ENCODE measurements at regions not wholly inside any gene's neighbourhood (a gene's known extent, or its start where the extent isn't known, plus 50 kb on each side); places are given as distances from the start of the nearest gene placed in this dataset.
"Not testable (repeated sequence)": the region's sequence is repeated elsewhere in the genome, so short reads cannot be mapped to it uniquely, and the experiment has no call there.

DNA sequence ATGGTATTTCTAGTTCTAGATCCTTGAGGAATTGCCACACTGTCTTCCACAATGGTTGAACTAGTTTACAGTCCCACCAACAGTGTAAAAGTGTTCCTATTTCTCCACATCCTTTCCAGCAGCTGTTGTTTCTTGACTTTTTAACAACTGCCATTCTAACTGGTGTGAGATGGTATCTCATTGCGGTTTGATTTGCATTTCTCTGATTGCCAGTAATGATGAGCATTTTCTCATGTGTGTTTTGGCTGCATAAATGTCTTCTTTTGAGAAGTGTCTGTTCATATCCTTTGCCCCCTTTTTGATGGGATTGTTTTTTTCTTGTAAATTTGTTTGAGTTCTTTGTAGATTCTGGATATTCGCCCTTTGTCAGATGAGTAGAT lies 308.6 kb upstream of the B3GAT1 start:
- not testable (repeated sequence) for ATAC-seq

GRCh38 chr11:134719940-134720690 lies 308.1 kb upstream of the B3GAT1 start:
- ATAC-seq, result not testable (repeated sequence)

DNA sequence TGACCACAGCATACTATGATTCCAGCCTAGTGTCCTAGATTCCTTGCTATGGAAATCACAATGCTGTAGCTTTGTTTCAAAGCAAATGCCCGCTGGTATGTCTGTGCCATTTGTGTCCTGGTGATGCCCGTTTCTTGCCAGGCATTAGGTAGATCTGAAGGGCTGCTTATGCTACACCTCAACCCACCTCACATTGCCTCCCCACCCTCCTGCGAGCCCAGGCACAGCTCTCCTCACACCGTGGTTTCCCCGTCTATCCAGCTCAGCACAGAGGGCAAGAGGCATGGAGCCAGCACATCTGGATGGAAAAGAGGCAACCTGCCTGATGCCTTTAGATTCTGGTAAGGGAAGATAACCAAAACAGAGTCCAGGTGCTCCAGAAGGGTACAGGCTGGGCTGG lies 307.4 kb upstream of the B3GAT1 start:
- no peak for ATAC-seq

GRCh38 chr11:134716582-134716981 lies 304.5 kb upstream of the B3GAT1 start:
- ATAC-seq, result no peak

GRCh38 chr11:134714021-134714656 lies 302.1 kb upstream of the B3GAT1 start:
- ATAC-seq, result no peak

GRCh38 chr11:134712228-134713145 lies 300.4 kb upstream of the B3GAT1 start:
- no peak for ATAC-seq

DNA sequence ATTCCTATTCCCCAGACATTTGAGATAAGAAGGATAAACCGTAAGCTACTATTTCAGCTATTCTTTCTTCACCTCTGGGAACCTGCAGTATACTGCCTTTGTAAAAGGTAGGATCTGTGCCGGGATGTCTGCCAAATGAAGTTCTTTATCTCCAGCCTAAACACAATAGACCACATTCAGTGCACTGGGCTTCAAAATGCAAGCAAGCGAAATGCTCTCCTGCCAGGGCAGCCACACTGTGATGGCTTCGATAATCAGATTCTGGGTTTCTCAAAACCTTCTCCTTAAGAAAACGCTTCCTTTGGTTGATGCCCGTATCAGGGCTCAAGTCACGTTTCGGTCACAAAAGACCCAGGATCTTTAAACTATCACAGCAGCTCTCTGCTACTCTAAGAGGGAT lies 299.5 kb upstream of the B3GAT1 start:
- no peak for ATAC-seq

DNA sequence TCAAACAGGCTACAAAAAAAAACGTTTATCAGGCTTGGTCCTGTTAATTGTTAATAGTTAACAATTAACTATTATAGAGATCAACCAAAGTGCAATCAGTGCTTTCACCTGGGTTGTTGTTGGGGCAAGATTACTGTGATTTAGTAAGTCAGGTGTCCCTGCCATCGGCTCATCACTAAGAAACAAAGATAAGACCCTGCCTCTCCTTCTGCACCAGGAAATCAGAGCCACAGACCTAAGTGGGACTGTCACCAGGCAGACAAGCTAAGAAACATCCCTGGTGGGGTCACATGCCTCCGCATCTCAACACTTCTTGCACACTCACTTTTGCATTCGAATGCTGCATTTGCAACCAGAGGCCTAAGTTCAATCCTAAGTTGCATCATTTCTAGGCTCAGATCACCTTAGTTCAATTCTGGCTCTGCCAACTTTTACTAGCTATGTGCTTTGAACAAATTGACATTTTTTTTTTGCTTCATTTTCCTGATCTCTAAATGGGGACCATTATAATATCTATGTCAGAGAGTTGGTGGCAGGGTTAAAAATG lies 298.9 kb upstream of the B3GAT1 start:
- ATAC-seq, result no peak

DNA sequence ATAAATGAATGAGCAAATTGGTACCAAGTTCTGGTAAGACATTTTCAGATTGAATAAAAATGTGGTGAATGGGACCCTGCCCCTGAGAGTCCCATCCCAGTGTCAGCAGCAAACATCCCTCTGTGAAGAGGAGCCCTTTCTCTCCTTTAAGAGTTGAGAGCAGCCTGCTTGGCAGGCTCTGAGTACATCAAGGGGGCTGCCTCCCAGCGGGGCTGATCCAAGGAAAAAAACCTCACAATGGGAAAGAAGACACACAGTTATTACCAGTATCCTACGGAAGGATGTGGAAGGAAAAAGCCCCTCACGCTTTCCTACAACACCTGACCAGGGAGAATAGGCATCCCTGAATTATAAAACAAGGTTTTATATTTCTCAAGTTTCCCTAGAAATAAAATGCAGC lies 293.8 kb upstream of the B3GAT1 start:
- ATAC-seq, result no peak

DNA sequence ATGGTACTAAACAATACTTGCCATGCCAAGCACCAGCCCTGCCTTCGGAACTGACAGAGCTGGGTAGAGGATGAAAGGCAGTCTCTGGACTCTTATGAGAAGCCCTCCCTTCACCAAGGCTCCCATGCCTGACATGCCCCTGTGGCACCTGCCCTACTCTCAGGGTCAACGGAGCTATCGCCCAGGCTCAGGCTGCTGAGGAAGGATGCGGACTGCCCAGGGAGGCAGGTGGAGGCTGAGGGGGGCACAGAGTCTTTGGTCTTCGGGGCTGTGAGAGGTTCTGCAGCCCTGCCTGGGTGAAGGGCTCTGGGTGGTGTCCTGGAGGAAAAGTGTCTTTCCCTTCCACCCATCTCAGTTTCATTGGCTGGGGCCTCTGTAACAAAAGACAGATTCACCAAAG lies 290.8 kb upstream of the B3GAT1 start:
- no peak for ATAC-seq

DNA sequence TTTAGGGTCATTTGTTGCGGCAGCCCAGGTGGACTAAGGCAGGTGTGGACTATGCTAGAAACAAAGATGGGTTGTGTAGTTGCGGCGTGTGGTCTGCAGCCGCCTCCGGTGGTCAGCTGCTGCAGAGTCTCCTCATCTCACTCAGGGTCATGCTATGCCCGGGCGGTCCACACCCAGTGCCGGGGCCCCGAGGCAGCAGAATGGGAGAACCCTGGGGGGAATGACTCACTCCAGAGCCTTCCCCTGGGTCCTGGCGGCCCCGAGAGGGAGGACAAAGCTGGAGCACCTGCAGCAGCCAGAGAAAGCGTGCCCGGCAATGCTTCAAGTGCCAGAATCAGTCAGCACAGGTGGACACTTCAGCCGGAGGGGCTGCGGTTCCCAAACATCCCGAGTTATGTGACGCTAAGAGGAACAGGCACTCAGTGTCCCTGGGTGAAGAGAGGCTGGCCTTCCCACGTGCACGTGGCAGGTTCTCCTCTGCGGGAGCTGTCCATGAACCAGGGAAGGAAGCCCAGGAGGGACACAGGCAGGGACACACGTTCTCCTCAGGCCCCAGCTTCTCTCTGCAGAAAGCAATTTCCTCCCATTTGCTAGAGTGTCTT lies 289.6 kb upstream of the B3GAT1 start:
- ATAC-seq, result no peak

- no peak for ATAC-seq
These were observed 288.1 kb upstream of the B3GAT1 start for GRCh38 chr11:134700101-134700640.

GRCh38 chr11:134696455-134696854 lies 284.4 kb upstream of the B3GAT1 start:
- no peak for ATAC-seq

- no peak for ATAC-seq
These were observed 279.9 kb upstream of the B3GAT1 start for GRCh38 chr11:134691985-134692384.

DNA sequence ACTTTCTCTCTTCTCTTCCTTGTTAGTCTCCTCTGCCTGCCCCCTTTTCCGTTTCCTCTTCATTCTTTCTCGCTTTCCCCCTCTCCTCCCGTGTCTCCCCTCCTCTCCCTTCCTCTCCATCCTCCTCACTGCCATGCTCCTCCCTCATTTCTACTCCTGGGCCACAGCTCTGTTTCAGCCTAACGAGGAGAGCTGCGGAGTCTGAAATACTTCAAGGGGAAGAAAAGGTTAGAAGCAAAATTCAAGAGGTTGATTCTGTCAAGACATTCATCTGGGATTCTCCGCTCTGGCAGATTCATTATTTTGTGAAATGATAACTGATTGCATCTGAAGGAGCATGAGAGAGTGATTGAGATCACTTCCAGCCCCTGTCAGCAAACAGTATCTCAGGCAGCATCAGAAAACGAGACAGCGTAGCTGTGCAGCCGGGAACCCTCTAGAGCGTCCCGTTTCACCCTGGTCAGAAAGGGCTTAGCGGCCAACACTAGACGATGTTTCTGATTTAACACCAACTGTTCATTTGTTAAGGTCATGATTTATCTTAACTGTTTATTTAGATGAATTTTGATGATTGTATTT lies 279.3 kb upstream of the B3GAT1 start:
- no peak for ATAC-seq

DNA sequence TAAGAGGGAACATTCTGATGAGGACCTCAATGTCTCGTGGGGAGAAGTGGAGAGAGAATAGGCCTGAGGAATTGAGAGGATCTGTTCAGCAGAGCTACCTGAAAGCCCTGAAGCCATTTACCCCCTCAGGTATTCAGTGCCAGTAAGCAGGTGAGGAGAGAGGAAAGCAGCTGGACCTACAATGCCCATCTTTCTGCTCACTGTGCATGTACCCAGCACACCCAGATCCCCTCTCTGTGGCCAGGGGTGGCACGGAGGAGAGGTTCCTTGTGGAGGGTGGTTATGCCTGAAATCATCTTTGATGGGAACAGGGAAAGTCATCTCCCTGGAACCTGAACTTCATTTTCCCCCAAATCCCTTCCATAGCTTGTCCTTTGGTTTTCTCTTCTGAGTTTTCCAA lies 277.8 kb upstream of the B3GAT1 start:
- no peak for ATAC-seq

DNA sequence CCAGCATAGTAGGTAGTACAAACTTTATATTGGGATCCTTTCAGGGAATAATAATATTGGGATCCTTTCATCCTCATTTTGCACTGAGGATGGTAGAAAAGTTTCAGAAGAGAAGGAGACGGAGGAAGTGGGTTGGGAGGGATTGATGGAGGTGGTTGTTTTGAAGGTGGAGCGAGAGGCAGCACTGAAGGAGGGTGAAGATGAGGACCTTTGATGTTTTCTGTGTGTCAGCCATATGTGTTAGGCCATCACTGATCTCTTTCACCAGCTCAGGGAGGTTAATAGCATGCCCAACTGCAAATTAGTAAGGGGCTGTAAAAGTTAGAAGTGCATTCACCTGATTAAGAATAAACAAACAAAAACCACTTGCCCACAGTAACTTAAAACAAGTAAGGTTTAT lies 275.5 kb upstream of the B3GAT1 start:
- no peak for ATAC-seq

DNA sequence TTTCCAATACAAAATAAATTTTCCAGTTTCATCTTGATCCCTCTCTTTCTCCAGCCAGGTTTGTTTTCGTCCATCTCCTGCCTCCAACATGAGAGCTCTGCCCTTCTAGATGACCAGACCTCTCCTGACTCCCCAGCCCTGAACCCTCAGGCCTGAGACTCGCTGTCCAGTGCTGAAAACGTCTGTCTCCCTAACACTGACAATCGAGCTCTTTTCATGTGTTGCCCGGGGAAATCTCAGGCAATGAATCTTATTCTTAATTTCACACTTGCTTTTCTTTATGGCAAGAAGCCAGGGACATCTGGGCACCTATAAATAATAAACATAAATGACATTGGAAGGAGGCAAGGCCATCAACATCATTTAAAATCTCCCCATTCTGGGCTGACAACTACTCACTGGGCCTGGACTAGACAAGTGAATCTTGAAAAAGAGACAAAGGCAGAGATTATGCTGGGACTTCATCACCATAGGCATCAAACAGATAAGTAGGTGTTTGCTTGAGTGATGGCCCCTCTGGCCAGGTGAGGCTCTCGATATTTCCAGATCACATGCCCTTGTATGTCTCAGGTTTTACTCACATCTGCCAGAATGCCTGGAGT lies 274.5 kb upstream of the B3GAT1 start:
- ATAC-seq, result no peak

DNA sequence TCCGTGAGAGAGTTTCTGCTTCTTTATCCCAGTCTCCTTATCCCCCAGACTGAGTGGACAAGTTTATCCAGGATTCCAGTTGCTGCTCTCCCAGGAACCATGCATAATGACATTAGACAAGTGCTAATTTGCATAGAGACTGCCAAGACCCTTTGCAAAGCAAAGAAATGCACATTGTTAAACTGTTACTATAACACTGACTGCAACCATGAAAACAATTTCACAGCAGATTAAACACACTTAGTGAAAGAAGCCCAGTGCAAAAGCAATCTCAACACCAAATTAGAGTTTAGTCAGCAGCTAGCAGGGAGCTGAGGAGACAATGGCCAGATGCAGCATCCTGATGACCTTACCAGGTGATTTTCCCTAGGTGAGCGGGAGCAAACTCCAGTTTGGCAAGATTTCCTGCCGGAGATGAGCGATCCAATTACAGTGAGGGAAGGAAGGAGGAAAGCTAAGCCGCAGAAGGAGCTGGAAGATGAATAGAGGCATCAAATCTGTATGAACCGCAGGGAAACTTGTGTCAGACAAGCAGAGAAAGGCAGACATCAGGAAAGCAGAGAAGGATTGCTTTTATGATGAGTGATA lies 273.8 kb upstream of the B3GAT1 start:
- no peak for ATAC-seq

DNA sequence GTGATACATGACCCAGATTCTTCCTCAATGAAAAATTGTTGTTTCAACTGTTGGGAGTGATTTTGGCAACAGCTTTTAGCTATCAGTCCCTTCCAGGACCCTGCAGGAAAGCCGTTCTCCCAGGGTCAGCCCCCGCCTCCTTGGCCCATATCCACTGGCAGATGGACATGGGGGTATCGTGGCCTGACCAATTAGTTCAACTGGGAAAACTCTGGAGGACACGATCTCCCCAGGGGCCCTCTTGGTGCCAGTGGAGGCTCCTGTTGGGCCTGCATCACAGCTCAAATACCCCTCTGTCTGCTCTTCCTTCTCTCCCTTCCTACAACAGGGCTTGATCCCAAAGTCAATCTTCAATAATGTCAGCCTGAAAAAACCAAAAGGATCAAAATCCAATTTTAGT lies 272.5 kb upstream of the B3GAT1 start:
- ATAC-seq, result no peak

DNA sequence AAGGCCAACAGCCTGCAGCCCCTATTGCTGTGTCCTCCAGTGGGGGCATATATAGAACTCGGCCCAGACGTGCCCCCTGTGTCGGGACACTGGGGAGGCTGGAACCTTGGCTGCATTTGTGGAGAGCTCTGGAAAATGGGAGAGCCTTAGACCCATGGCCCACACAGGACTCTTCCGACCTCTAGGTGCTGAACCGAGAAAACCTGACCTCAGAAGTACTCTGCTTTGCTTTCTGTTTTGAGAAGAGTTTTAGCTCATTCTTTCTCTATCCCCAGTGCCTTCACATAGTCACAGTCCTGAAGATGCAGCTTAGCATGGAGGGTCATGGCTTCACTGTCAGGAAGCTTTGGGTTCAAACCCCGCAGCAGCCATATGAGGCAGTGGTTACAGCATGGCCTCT lies 271.8 kb upstream of the B3GAT1 start:
- no peak for ATAC-seq

Data from activated CD4-positive, CD25-positive, alpha-beta regulatory T cell treated with anti-CD3 and anti-CD28 coated beads, Interleukin-2, amount 50 U/mL, for 24 hours (primary cell).